BJ (cell line): ENCODE measurements at regions not wholly inside any gene's neighbourhood (a gene's known extent, or its start where the extent isn't known, plus 50 kb on each side); places are given as distances from the start of the nearest gene placed in this dataset.

Experiments used
- CTCF ChIA-PET: fragments of 350-600 bp; formaldehyde crosslinking; extraction: SDS; loops from one replicate; lab custom pipeline; 2021; ENCODE audit warnings: antibody characterized with exemption, inconsistent platforms; lab: Yijun Ruan, JAX
- POLR2A ChIA-PET: fragments of 300-600 bp; sonication (Branson Sonifier 250); formaldehyde crosslinking; extraction: SDS; loops from one replicate; lab custom pipeline; 2021; ENCODE audit warnings: antibody characterized with exemption; lab: Charles Lee
- DNase-seq: peaks from one replicate; pipeline ENCODE4 v3.0.0-alpha.2; 2011; ENCODE audit warnings: low read depth
- H3K27me3 ChIP-seq: 2 replicates; pipeline ENCODE4 v1.6.0; 2011; ENCODE audit warnings: low read length; ENCODE audit not compliant: control insufficient read depth, insufficient read depth
- H3K36me3 ChIP-seq: 2 replicates; pipeline ENCODE4 v1.5.1; 2011; ENCODE audit warnings: low read length; ENCODE audit not compliant: control insufficient read depth, insufficient read depth
- H3K4me3 ChIP-seq: 2 replicates; pipeline ENCODE4 v1.5.1; 2011; ENCODE audit warnings: low read depth, mild to moderate bottlenecking, control low read depth, low read length
- TF ChIP-seq, protein P1 (sequence below): IDR thresholded peaks from 2 replicates; pipeline ENCODE4 v1.5.1; 2011; ENCODE audit warnings: low read depth, mild to moderate bottlenecking, control low read depth, inconsistent platforms, low read length, moderate library complexity; ENCODE audit not compliant: insufficient read depth

GRCh38 chr21:15164273-15164672, 99.5 kb upstream of the NRIP1 start:
- Histone ChIP-seq H3K4me3 (no peak overlapping the region), H3K36me3 (no peaks in the 10 kb centered on the region), H3K27me3 (no peaks in the 10 kb centered on the region)
- ChIA-PET POLR2A (no interaction called here), CTCF (no interaction called here)
- DNase-seq = no peak
- TF ChIP-seq, protein P1, sequence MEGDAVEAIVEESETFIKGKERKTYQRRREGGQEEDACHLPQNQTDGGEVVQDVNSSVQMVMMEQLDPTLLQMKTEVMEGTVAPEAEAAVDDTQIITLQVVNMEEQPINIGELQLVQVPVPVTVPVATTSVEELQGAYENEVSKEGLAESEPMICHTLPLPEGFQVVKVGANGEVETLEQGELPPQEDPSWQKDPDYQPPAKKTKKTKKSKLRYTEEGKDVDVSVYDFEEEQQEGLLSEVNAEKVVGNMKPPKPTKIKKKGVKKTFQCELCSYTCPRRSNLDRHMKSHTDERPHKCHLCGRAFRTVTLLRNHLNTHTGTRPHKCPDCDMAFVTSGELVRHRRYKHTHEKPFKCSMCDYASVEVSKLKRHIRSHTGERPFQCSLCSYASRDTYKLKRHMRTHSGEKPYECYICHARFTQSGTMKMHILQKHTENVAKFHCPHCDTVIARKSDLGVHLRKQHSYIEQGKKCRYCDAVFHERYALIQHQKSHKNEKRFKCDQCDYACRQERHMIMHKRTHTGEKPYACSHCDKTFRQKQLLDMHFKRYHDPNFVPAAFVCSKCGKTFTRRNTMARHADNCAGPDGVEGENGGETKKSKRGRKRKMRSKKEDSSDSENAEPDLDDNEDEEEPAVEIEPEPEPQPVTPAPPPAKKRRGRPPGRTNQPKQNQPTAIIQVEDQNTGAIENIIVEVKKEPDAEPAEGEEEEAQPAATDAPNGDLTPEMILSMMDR = no peak

DNA sequence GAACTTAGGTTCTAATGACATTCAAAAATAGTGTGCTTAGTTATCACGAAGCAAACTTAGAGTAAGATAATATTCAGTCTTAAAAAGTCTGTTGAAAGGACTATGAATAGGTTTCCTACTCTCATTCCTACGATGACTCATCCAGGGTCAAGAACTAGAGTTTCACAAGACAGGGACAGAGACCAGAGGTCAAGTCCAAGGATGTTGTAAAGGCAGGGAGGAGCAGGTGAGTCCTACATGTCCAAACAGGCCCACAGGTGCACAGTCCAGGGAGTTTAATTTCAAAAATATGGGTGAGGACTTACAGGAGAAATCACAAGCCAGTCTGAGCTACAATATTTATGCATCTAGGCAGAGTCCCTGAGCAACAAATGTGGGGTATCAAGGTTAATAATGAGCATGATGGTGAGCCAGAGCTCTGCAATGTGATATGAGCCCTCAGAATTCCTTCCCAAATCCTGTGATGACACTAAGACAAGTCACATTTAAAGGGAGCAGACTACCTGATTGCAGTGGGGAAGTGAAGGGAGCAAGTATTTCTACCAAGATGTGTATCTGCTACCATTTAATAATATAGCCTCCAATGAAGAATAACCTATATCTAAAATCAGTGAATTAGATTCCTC, 100.0 kb upstream of the NRIP1 start:
- DNase-seq = no peak
- H3K27me3 ChIP-seq = no peaks in the 10 kb centered on the region
- TF ChIP-seq, protein P1 = no peak
- no peak overlapping the region for H3K4me3 ChIP-seq
- no peaks in the 10 kb centered on the region for H3K36me3 ChIP-seq
- CTCF ChIA-PET = no interaction called here
- POLR2A ChIA-PET = no interaction called here

- no peaks in the 10 kb centered on the region for H3K27me3 ChIP-seq
- POLR2A ChIA-PET = no interaction called here
- no peaks in the 10 kb centered on the region for H3K36me3 ChIP-seq
- no peak for DNase-seq
- TF ChIP-seq, protein P1 = no peak
- CTCF ChIA-PET = interaction anchor here (0.9 kb wide), 1 partner anchor 29 kb away, joined by 3 read pairs; no protein-coding TSS in a partner anchor
- no peak overlapping the region for H3K4me3 ChIP-seq
These were observed 105.8 kb upstream of the NRIP1 start for GRCh38 chr21:15170614-15171013.

GRCh38 chr21:15171546-15171945, 106.7 kb upstream of the NRIP1 start:
- Histone ChIP-seq H3K27me3 (no peaks in the 10 kb centered on the region), H3K4me3 (no peak overlapping the region), H3K36me3 (no peaks in the 10 kb centered on the region)
- DNase-seq = no peak
- ChIA-PET POLR2A (no interaction called here), CTCF (no interaction called here)
- TF ChIP-seq, protein P1 = no peak

GRCh38 chr21:15172963-15173362, 108.2 kb upstream of the NRIP1 start:
- ChIA-PET POLR2A (no interaction called here), CTCF (no interaction called here)
- Histone ChIP-seq H3K27me3 (no peaks in the 10 kb centered on the region), H3K36me3 (no peaks in the 10 kb centered on the region), H3K4me3 (no peak overlapping the region)
- TF ChIP-seq, protein P1 = no peak
- DNase-seq = no peak
